K562 (cell line): ENCODE measurements at regions not wholly inside any gene's neighbourhood (a gene's known extent, or its start where the extent isn't known, plus 50 kb on each side); places are given as distances from the start of the nearest gene placed in this dataset.

ENCODE experiments used
- SMARCA5 ChIP-seq: fragments of 450-650 bp; IDR thresholded peaks from 2 replicates; pipeline ENCODE4 v1.6.1; 2016
- TEAD4 ChIP-seq, 2 experiments: sonication (generic) in 1 of 2; formaldehyde crosslinking in 1 of 2; IDR thresholded peaks; 2 replicates each; pipeline versions ENCODE4 v1.6.1 to v1.8.0; 2012 to 2022; ENCODE audit warnings: borderline replicate concordance in 1 of 2, inconsistent platforms in 1 of 2, low read length in 1 of 2, mild to moderate bottlenecking in 1 of 2, missing genetic modification reagents in 1 of 2
- TF ChIP-seq, protein P1 (sequence below): fragments of 250-450 bp; sonication (Bioruptor Pico); IDR thresholded peaks from 2 replicates; pipeline ENCODE4 v1.4.0; 2020; ENCODE audit warnings: mild to moderate bottlenecking, moderate library complexity
- TF ChIP-seq, protein P2 (sequence below), 2 experiments: fragments of 150-350 bp in 1 of 2; IDR thresholded peaks; 2 replicates each; pipeline ENCODE4 v1.6.1; 2012 to 2016; ENCODE audit warnings: low read depth in 2 of 2, low read length in 2 of 2, mild to moderate bottlenecking in 1 of 2, moderate library complexity in 1 of 2
- TF ChIP-seq, protein P3 (sequence below): fragments of 200-400 bp; formaldehyde crosslinking; IDR thresholded peaks from 2 replicates; pipeline ENCODE4 v1.6.1; 2017; ENCODE audit warnings: mild to moderate bottlenecking, low read depth, low read length, moderate library complexity

DNA sequence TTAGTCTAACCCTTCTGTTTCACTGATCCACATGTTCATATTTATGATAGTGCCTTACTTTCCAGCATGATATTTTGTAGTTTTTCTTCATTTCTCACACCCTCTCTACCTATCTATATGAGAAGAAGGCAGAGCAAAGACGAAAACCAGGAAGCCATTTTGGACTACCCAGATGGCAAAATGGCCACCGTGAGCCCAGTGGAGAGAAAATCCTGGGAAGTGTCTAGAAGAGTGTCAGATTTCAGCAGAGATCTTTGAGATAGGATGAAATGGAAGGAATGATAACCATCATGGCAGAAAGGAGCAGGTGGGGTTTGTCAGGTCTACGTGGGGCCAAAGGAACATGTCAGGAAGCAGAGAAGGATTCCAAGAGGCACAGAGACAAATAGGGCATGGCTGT lies 84.0 kb upstream of the MYCN start (continued):
- TF ChIP-seq, protein P1, sequence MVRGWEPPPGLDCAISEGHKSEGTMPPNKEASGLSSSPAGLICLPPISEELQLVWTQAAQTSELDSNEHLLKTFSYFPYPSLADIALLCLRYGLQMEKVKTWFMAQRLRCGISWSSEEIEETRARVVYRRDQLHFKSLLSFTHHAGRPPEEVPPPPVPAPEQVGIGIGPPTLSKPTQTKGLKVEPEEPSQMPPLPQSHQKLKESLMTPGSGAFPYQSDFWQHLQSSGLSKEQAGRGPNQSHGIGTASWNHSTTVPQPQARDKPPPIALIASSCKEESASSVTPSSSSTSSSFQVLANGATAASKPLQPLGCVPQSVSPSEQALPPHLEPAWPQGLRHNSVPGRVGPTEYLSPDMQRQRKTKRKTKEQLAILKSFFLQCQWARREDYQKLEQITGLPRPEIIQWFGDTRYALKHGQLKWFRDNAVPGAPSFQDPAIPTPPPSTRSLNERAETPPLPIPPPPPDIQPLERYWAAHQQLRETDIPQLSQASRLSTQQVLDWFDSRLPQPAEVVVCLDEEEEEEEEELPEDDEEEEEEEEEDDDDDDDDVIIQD (CRISPR knock-in tag), result no peak
- no peak for TF ChIP-seq SMARCA5
- TF ChIP-seq, protein P2, sequence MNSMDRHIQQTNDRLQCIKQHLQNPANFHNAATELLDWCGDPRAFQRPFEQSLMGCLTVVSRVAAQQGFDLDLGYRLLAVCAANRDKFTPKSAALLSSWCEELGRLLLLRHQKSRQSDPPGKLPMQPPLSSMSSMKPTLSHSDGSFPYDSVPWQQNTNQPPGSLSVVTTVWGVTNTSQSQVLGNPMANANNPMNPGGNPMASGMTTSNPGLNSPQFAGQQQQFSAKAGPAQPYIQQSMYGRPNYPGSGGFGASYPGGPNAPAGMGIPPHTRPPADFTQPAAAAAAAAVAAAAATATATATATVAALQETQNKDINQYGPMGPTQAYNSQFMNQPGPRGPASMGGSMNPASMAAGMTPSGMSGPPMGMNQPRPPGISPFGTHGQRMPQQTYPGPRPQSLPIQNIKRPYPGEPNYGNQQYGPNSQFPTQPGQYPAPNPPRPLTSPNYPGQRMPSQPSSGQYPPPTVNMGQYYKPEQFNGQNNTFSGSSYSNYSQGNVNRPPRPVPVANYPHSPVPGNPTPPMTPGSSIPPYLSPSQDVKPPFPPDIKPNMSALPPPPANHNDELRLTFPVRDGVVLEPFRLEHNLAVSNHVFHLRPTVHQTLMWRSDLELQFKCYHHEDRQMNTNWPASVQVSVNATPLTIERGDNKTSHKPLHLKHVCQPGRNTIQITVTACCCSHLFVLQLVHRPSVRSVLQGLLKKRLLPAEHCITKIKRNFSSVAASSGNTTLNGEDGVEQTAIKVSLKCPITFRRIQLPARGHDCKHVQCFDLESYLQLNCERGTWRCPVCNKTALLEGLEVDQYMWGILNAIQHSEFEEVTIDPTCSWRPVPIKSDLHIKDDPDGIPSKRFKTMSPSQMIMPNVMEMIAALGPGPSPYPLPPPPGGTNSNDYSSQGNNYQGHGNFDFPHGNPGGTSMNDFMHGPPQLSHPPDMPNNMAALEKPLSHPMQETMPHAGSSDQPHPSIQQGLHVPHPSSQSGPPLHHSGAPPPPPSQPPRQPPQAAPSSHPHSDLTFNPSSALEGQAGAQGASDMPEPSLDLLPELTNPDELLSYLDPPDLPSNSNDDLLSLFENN (IDR thresholded peaks at IDR 0.05; ENCODE audit: low read depth in 2 of 2, low read length in 2 of 2), result no peak
- TF ChIP-seq TEAD4 (IDR thresholded peaks at IDR 0.05; ENCODE audit: low read length), result peak; percentile 34; the same call in 1 of the 2 replicates
- no peak for TF ChIP-seq TEAD4 (CRISPR knock-in tag; IDR thresholded peaks at IDR 0.05; ENCODE audit: borderline replicate concordance)
- TF ChIP-seq, protein P3, sequence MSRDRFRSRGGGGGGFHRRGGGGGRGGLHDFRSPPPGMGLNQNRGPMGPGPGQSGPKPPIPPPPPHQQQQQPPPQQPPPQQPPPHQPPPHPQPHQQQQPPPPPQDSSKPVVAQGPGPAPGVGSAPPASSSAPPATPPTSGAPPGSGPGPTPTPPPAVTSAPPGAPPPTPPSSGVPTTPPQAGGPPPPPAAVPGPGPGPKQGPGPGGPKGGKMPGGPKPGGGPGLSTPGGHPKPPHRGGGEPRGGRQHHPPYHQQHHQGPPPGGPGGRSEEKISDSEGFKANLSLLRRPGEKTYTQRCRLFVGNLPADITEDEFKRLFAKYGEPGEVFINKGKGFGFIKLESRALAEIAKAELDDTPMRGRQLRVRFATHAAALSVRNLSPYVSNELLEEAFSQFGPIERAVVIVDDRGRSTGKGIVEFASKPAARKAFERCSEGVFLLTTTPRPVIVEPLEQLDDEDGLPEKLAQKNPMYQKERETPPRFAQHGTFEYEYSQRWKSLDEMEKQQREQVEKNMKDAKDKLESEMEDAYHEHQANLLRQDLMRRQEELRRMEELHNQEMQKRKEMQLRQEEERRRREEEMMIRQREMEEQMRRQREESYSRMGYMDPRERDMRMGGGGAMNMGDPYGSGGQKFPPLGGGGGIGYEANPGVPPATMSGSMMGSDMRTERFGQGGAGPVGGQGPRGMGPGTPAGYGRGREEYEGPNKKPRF, result no peak
